Epithelial cell of esophagus (primary cell): ENCODE measurements at regions not wholly inside any gene's neighbourhood (a gene's known extent, or its start where the extent isn't known, plus 50 kb on each side); places are given as distances from the start of the nearest gene placed in this dataset.
"Not testable (repeated sequence)": the region's sequence is repeated elsewhere in the genome, so short reads cannot be mapped to it uniquely, and the experiment has no call there.

ENCODE experiments used
- DNase-seq: peaks from one replicate; pipeline ENCODE4 v3.0.0; 2010; ENCODE audit warnings: low read depth
- H3K4me3 ChIP-seq: 2 replicates; pipeline ENCODE4 v1.5.1; 2011; ENCODE audit warnings: mild to moderate bottlenecking, low read length, control low read depth
- TF ChIP-seq, protein P1 (sequence below): IDR thresholded peaks from 2 replicates; pipeline ENCODE4 v1.5.1; 2011; ENCODE audit warnings: low read depth, mild to moderate bottlenecking, low read length, control low read depth, inconsistent platforms; ENCODE audit not compliant: insufficient read depth; ENCODE audit errors: missing control alignments

GRCh38 chr6:130629640-130630039, 197.6 kb upstream of the SMLR1 start:
- TF ChIP-seq, protein P1, sequence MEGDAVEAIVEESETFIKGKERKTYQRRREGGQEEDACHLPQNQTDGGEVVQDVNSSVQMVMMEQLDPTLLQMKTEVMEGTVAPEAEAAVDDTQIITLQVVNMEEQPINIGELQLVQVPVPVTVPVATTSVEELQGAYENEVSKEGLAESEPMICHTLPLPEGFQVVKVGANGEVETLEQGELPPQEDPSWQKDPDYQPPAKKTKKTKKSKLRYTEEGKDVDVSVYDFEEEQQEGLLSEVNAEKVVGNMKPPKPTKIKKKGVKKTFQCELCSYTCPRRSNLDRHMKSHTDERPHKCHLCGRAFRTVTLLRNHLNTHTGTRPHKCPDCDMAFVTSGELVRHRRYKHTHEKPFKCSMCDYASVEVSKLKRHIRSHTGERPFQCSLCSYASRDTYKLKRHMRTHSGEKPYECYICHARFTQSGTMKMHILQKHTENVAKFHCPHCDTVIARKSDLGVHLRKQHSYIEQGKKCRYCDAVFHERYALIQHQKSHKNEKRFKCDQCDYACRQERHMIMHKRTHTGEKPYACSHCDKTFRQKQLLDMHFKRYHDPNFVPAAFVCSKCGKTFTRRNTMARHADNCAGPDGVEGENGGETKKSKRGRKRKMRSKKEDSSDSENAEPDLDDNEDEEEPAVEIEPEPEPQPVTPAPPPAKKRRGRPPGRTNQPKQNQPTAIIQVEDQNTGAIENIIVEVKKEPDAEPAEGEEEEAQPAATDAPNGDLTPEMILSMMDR = no peak
- H3K4me3 ChIP-seq = no peak overlapping the region
- DNase-seq = no peak

DNA sequence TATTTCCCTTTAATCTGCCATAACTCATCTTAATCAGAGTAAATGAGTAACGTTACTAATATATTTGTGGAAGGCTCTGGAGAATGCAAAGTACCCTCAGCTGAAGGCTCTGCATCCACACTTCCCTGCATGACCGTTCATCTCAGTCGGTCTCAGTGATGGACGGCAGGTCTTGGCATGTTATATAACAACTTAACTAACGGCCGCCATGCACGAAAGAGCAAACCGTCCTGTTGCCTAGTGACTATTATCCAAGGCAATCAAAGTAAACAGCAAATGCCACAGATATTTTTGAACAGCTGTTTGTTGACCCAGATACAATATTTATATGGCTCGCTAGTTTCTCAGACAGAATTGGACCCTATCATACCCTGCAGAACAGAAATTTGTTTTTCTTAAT, 194.9 kb upstream of the SMLR1 start:
- no peak overlapping the region for H3K4me3 ChIP-seq
- TF ChIP-seq, protein P1 = no peak
- DNase-seq = peak; percentile 33

GRCh38 chr6:130632897-130633296, 194.3 kb upstream of the SMLR1 start:
- DNase-seq = no peak
- no peak overlapping the region for H3K4me3 ChIP-seq
- TF ChIP-seq, protein P1 = no peak

DNA sequence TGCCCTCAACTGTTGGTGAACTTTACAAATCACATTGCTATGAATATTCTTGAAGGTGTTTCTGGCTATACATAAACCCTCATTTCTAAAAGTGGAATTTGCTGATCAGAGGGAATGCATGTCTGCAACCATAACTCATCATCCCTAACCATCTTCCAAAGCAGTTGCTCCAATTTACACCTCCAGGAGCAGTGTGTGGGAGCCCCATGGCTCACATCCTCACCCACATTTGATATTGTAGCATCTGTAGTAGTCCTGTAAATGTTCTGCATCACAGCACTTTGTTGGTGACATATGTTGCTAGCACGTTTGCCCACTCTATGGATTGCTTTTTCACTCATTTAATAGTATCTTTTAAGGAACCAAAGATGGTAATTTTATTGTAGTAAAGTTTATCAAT, 183.8 kb upstream of the SMLR1 start:
- no peak for DNase-seq
- TF ChIP-seq, protein P1 = no peak
- no peak overlapping the region for H3K4me3 ChIP-seq

DNA sequence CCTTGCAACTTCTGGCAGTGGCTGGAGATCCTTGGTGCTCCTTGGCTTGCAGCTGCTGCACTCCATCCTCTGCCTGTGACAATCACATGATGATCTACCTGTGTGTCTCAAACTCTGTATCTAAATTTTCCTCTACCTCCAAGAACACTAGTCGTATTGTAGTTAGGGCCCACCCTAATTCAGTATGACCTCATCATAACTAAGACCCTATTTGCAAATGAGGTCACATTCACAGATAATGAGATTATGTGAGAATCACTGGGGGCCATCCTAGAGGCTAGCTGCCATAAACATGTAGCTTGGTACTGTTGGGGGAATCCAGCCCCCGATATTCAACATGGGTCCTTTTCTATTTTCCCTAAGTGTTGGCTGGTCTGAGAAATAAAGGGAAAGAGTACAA, 183.0 kb upstream of the SMLR1 start:
- DNase-seq = no peak
- TF ChIP-seq, protein P1 = no peak
- no peak overlapping the region for H3K4me3 ChIP-seq

GRCh38 chr6:130644769-130645168, 182.4 kb upstream of the SMLR1 start:
- DNase-seq = not testable (repeated sequence)

DNA sequence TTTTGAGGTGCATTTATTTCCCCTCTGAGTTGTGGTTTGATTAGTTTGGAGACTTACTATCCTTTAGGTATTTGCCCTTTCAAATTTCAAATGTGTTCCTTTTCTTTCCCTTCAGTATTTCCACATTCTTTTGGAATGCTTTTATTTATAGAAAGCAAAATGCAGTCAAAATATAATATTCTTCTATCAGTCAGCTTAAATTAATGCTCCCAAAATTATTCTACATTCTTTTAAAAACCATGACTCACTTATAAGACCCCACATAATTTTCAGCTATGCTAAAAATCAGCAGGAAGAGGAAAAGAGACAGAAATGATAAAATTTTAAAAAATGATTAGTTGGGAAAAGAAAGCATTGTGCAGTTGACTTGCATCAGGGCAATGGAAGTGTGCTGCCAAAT, 180.0 kb upstream of the SMLR1 start:
- DNase-seq = no peak
- TF ChIP-seq, protein P1 = no peak

More at GRCh38 chr6:130644769-130645168, 182.4 kb upstream of the SMLR1 start:
- not testable (repeated sequence) for H3K4me3 ChIP-seq

More for the DNA sequence above, 180.0 kb upstream of the SMLR1 start:
- H3K4me3 ChIP-seq = no peak overlapping the region
